GM12873 (cell line): ENCODE measurements at regions not wholly inside any gene's neighbourhood (a gene's known extent, or its start where the extent isn't known, plus 50 kb on each side); places are given as distances from the start of the nearest gene placed in this dataset.

Experiments used
- CTCF ChIP-seq: IDR thresholded peaks from 2 replicates; pipeline ENCODE4 v1.5.1; 2012; ENCODE audit warnings: low read depth, mild to moderate bottlenecking, moderate library complexity, low read length, control low read depth; ENCODE audit not compliant: insufficient read depth; ENCODE audit errors: missing control alignments

DNA sequence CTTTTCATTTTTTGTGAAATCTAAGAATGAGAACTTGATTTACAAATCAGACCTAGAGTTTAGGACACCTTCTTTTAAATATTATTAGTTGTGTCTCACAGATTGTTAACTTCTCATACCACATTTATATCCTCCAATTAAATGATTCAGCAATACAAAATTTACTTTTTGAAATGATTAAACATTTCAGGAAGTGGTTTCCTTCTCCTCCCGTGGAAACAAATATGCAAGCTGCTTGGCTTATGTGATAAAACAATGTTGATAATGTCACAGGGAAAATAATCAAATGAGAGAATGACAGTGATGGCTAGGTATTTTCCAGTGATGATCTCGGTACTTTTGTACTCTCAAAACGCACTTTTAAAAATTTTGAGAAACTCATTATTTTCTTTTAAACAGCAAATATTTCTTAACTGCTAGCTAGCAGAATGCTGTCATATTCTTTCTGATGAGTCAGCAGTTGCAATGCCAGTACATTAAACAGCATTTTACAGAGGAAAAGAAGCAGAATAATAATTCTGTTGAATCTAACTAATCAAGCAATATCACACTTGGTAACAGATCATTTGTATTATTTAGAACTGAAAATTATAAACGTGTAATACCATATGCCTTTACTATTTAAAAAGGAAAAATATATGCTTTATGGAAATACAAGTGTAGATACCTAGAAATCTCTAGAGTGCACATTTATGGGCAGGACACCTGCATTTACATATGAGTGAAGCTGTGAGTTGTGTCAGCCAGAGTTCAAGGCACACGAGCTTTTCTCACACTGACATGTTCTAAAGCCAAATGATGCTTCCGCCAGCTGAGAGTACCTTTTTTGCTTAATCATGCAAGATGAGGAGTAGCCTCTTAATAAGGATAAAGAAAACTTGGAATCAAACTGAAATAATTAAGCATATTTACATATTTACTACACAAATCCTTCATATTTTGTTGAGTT, 53.6 kb upstream of the CDH18 start:
- no peak for TF ChIP-seq CTCF

DNA sequence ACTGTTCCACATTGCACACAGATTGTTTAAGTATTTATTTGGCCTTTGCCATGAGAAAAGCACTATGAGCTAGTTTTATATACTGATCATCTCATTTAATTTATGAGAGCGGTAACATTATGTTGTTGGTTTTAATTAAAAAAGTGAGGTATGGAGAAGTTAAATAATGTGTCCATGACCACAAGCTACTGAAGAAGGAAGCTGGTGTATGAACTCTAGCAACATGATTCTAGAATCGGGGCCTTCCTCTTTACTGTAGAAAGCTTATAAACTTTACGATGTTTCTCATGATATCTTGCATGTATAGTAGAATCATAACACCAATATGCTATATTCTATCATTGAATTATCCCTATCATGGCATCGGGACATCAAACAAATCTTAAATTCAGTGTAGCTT, 52.9 kb upstream of the CDH18 start:
- TF ChIP-seq CTCF = no peak
